HG02852 (cell line): ENCODE measurements at regions not wholly inside any gene's neighbourhood (a gene's known extent, or its start where the extent isn't known, plus 50 kb on each side); places are given as distances from the start of the nearest gene placed in this dataset.
"Not testable (repeated sequence)": the region's sequence is repeated elsewhere in the genome, so short reads cannot be mapped to it uniquely, and the experiment has no call there.

Experiments used
- ATAC-seq: cut with Tn5 transposase; IDR thresholded peaks from one replicate; pipeline ENCODE4 v1.9.1; 2021; ENCODE audit warnings: mild to moderate bottlenecking, moderate library complexity; ENCODE audit not compliant: unreplicated experiment

GRCh38 chr6:72530750-72531149, 91.1 kb upstream of the KCNQ5 start:
- ATAC-seq = no peak

- no peak for ATAC-seq
Measured at GRCh38 chr6:72533606-72534005, 88.3 kb upstream of the KCNQ5 start.

GRCh38 chr6:72534236-72534635, 87.6 kb upstream of the KCNQ5 start:
- no peak for ATAC-seq

- no peak for ATAC-seq
Measured at GRCh38 chr6:72535124-72535523, 86.7 kb upstream of the KCNQ5 start.

- no peak for ATAC-seq
Measured at GRCh38 chr6:72547020-72547419, 74.8 kb upstream of the KCNQ5 start.

GRCh38 chr6:72551470-72551869, 70.4 kb upstream of the KCNQ5 start:
- no peak for ATAC-seq

GRCh38 chr6:72552938-72553337, 68.9 kb upstream of the KCNQ5 start:
- ATAC-seq = no peak

- no peak for ATAC-seq
Measured at GRCh38 chr6:72553531-72554511, 68.0 kb upstream of the KCNQ5 start.

- ATAC-seq = no peak
Measured at GRCh38 chr6:72554761-72555221, 67.1 kb upstream of the KCNQ5 start.

GRCh38 chr6:72559067-72559466, 62.8 kb upstream of the KCNQ5 start:
- no peak for ATAC-seq

GRCh38 chr6:72559555-72559954, 62.3 kb upstream of the KCNQ5 start:
- no peak for ATAC-seq

- no peak for ATAC-seq
Measured at GRCh38 chr6:72560721-72561593, 60.9 kb upstream of the KCNQ5 start.

- ATAC-seq = no peak
Measured at GRCh38 chr6:72561629-72562028, 60.2 kb upstream of the KCNQ5 start.

- no peak for ATAC-seq
Measured at GRCh38 chr6:72564231-72564630, 57.6 kb upstream of the KCNQ5 start.

GRCh38 chr6:72571993-72572392, 49.9 kb upstream of the KCNQ5 start:
- not testable (repeated sequence) for ATAC-seq
